Kidney (tissue), 13 donors: ENCODE measurements at regions not wholly inside any gene's neighbourhood (a gene's known extent, or its start where the extent isn't known, plus 50 kb on each side); places are given as distances from the start of the nearest gene placed in this dataset.
"Not testable (repeated sequence)": the region's sequence is repeated elsewhere in the genome, so short reads cannot be mapped to it uniquely, and the experiment has no call there.

Experiments
- DNase-seq, 5 donors: peaks; one replicate each; pipeline ENCODE4 v3.0.0-alpha.2; 2013 to 2020
- FAIRE-seq: peaks from 2 replicates; lab custom pipeline; 2012; peaks lifted over from hg19 to GRCh38; lab: Jason Lieb, UNC
- H3K27ac ChIP-seq, 2 donors: one replicate each; pipeline ENCODE4 v1.7.0; 2013; ENCODE audit warnings: low read depth in 2 of 2, low read length in 2 of 2, inconsistent platforms in 1 of 2
- H3K27me3 ChIP-seq: one replicate; pipeline ENCODE4 v1.7.1; 2013; ENCODE audit warnings: low read length, inconsistent platforms; ENCODE audit not compliant: control insufficient read depth, insufficient read depth
- H3K36me3 ChIP-seq, 3 donors: one replicate each; pipeline versions ENCODE4 v1.7.0 to v1.7.1; 2013; ENCODE audit warnings: low read length in 3 of 3, control low read depth in 1 of 3, inconsistent platforms in 1 of 3; ENCODE audit not compliant: insufficient read depth in 3 of 3, control insufficient read depth in 2 of 3
- H3K4me1 ChIP-seq, 3 donors: one replicate each; pipeline versions ENCODE4 v1.7.0 to v1.7.1; 2013; ENCODE audit warnings: low read length in 3 of 3, inconsistent platforms in 1 of 3, low read depth in 1 of 3; ENCODE audit not compliant: control insufficient read depth in 2 of 3, insufficient read depth in 2 of 3
- H3K4me3 ChIP-seq, 3 donors: one replicate each; pipeline versions ENCODE4 v1.7.0 to v1.8.1; 2013; ENCODE audit warnings: low read length in 3 of 3, control low read depth in 1 of 3, inconsistent platforms in 1 of 3
- H3K9ac ChIP-seq, 3 donors: one replicate each; pipeline versions ENCODE4 v1.7.0 to v1.7.1; 2013; ENCODE audit warnings: low read length in 3 of 3, control low read depth in 1 of 3, inconsistent platforms in 1 of 3
- H3K9me3 ChIP-seq, 3 donors: one replicate each; pipeline versions ENCODE4 v1.7.0 to v1.7.1; 2013; ENCODE audit warnings: low read length in 3 of 3, control low read depth in 1 of 3, inconsistent platforms in 1 of 3; ENCODE audit not compliant: control insufficient read depth in 2 of 3, insufficient read depth in 1 of 3
- CTCF ChIP-seq: IDR thresholded peaks from 3 replicates; pipeline ENCODE4 v1.5.1; 2012; ENCODE audit warnings: mild to moderate bottlenecking, moderate library complexity, borderline replicate concordance; ENCODE audit not compliant: insufficient read depth; ENCODE audit errors: extremely low read depth
- intact Hi-C: fragments of 100-400 bp; cut with DNase I; formaldehyde crosslinking; loops from one replicate; pipeline ENCODE4 v1.11.1; 2022
- donor health status: control.
- donor health status: control.
- donor health status: control.
- donor health status: control.
- donor health status: control.
- donor health status: DM: yes; HTN: yes; CAD: no.
- donor health status: Normal renal cell carcinoma (clear cell type).

- Histone ChIP-seq H3K9me3 (no peaks in the 10 kb centered on the region), H3K4me3 (no peak overlapping the region), H3K27ac (no peak overlapping the region), H3K9ac (no peak overlapping the region), H3K4me1 (no peaks in the 10 kb centered on the region), H3K36me3 (no peaks in the 10 kb centered on the region), H3K27me3 (no peaks in the 10 kb centered on the region)
- FAIRE-seq (no peak), DNase-seq (peak in 2 of 5 donors; percentile 21 to 23)
- TF ChIP-seq CTCF = no peak
- intact Hi-C loops = no loop called here
Measured at GRCh38 chr1:121538943-121539575, 354.3 kb downstream of the SRGAP2C start.

GRCh38 chr1:121543988-121544387 lies 359.2 kb downstream of the SRGAP2C start:
- H3K4me1 ChIP-seq, H3K27ac ChIP-seq, H3K4me3 ChIP-seq, H3K36me3 ChIP-seq, intact Hi-C loops, H3K27me3 ChIP-seq, H3K9me3 ChIP-seq, FAIRE-seq, H3K9ac ChIP-seq, DNase-seq: not testable (repeated sequence)

GRCh38 chr1:121544500-121544899 lies 359.7 kb downstream of the SRGAP2C start:
- H3K36me3 ChIP-seq = no peaks in the 10 kb centered on the region
- no peaks in the 10 kb centered on the region for H3K9me3 ChIP-seq
- H3K9ac ChIP-seq = no peak overlapping the region
- H3K27ac ChIP-seq = no peak overlapping the region
- H3K4me1 ChIP-seq = no peaks in the 10 kb centered on the region
- H3K4me3 ChIP-seq = no peak overlapping the region
- DNase-seq (no peak), FAIRE-seq (no peak)
- intact Hi-C loops = no loop called here
- no peak for TF ChIP-seq CTCF
- no peaks in the 10 kb centered on the region for H3K27me3 ChIP-seq

GRCh38 chr1:121545899-121546298 lies 361.1 kb downstream of the SRGAP2C start:
- H3K9me3 ChIP-seq, intact Hi-C loops, DNase-seq, FAIRE-seq, H3K27me3 ChIP-seq, H3K27ac ChIP-seq, H3K9ac ChIP-seq, H3K4me1 ChIP-seq, H3K36me3 ChIP-seq, H3K4me3 ChIP-seq: not testable (repeated sequence)
